Activated T-cell treated with anti-CD3 and anti-CD28 coated beads, Interleukin-2, amount 50 U/mL, for 4 hours (primary cell): ENCODE measurements at regions not wholly inside any gene's neighbourhood (a gene's known extent, or its start where the extent isn't known, plus 50 kb on each side); places are given as distances from the start of the nearest gene placed in this dataset.

Experiments used
- ATAC-seq, 2 donors: fragments of 200-7000 bp; cut with Tn5 transposase; one replicate each; pipeline ENCODE4 v1.10.0; 2021
- DNase-seq: peaks from one replicate; pipeline ENCODE4 v3.0.0-alpha.2; 2020
- H3K27me3 Mint-ChIP-seq: one replicate; pipeline ENCODE4 v1.8.0; 2021; ENCODE audit warnings: low read depth, mixed read lengths
- H3K36me3 Mint-ChIP-seq: one replicate; pipeline ENCODE4 v1.8.0; 2022; ENCODE audit warnings: mixed read lengths; ENCODE audit not compliant: insufficient read depth
- H3K4me1 Mint-ChIP-seq: one replicate; pipeline ENCODE4 v1.8.0; 2021; ENCODE audit warnings: low read depth, mixed read lengths
- H3K4me3 Mint-ChIP-seq: one replicate; pipeline ENCODE4 v1.8.0; 2021; ENCODE audit warnings: mild to moderate bottlenecking, moderate library complexity, mixed read lengths
- H3K9me3 Mint-ChIP-seq: one replicate; pipeline ENCODE4 v1.8.0; 2021; ENCODE audit warnings: mixed read lengths

GRCh38 chr2:16584824-16585540 lies 80.7 kb downstream of the CYRIA start:
- no peaks in the 10 kb centered on the region for H3K36me3 Mint-ChIP-seq

GRCh38 chr2:16584084-16584483 lies 81.5 kb downstream of the CYRIA start:
- Mint-ChIP-seq H3K27me3 (no peaks in the 10 kb centered on the region), H3K4me3 (no peak overlapping the region), H3K9me3 (no peaks in the 10 kb centered on the region), H3K4me1 (no peaks in the 10 kb centered on the region), H3K36me3 (no peaks in the 10 kb centered on the region)
- ATAC-seq (no peak), DNase-seq (no peak)

More at GRCh38 chr2:16584824-16585540, 80.7 kb downstream of the CYRIA start:
- DNase-seq (no peak), ATAC-seq (no peak)
- Mint-ChIP-seq H3K27me3 (no peaks in the 10 kb centered on the region), H3K4me3 (no peak overlapping the region), H3K4me1 (no peaks in the 10 kb centered on the region), H3K9me3 (no peaks in the 10 kb centered on the region)

GRCh38 chr2:16581241-16581640 lies 84.4 kb downstream of the CYRIA start:
- no peaks in the 10 kb centered on the region for H3K36me3 Mint-ChIP-seq
- ATAC-seq, result no peak
- DNase-seq, result no peak
- H3K27me3 Mint-ChIP-seq, result no peaks in the 10 kb centered on the region
- H3K4me1 Mint-ChIP-seq, result no peaks in the 10 kb centered on the region
- H3K4me3 Mint-ChIP-seq, result no peak overlapping the region
- H3K9me3 Mint-ChIP-seq, result no peaks in the 10 kb centered on the region

GRCh38 chr2:16578081-16578480 lies 87.6 kb downstream of the CYRIA start:
- Mint-ChIP-seq H3K36me3 (no peaks in the 10 kb centered on the region), H3K4me3 (no peak overlapping the region), H3K4me1 (no peaks in the 10 kb centered on the region), H3K9me3 (peaks cover 7% of the 10 kb centered on the region), H3K27me3 (peaks cover 5% of the 10 kb centered on the region)
- ATAC-seq (no peak), DNase-seq (no peak)

GRCh38 chr2:16570516-16570915 lies 95.1 kb downstream of the CYRIA start:
- no peak overlapping the region for H3K4me3 Mint-ChIP-seq
- peaks cover 5% of the 10 kb centered on the region for H3K27me3 Mint-ChIP-seq
- H3K36me3 Mint-ChIP-seq, result no peaks in the 10 kb centered on the region
- H3K4me1 Mint-ChIP-seq, result no peaks in the 10 kb centered on the region
- DNase-seq (no peak), ATAC-seq (no peak)
- peaks cover 7% of the 10 kb centered on the region for H3K9me3 Mint-ChIP-seq

- Mint-ChIP-seq H3K27me3 (peaks cover 5% of the 10 kb centered on the region), H3K36me3 (no peaks in the 10 kb centered on the region), H3K4me3 (no peak overlapping the region), H3K9me3 (peaks cover 6% of the 10 kb centered on the region), H3K4me1 (no peaks in the 10 kb centered on the region)
- ATAC-seq (no peak), DNase-seq (no peak)
Measured at GRCh38 chr2:16568998-16569784, 96.4 kb downstream of the CYRIA start.

- no peak overlapping the region for H3K4me3 Mint-ChIP-seq
- no peak for ATAC-seq
- DNase-seq, result no peak
Measured at GRCh38 chr2:16566701-16567100, 98.9 kb downstream of the CYRIA start.

GRCh38 chr2:16565481-16565880 lies 100.2 kb downstream of the CYRIA start:
- no peak for DNase-seq
- no peak for ATAC-seq
- no peaks in the 10 kb centered on the region for H3K27me3 Mint-ChIP-seq
- no peaks in the 10 kb centered on the region for H3K36me3 Mint-ChIP-seq
- no peak overlapping the region for H3K4me3 Mint-ChIP-seq
- no peaks in the 10 kb centered on the region for H3K4me1 Mint-ChIP-seq
- H3K9me3 Mint-ChIP-seq, result no peaks in the 10 kb centered on the region

More at GRCh38 chr2:16566701-16567100, 98.9 kb downstream of the CYRIA start:
- H3K27me3 Mint-ChIP-seq, result no peaks in the 10 kb centered on the region
- H3K36me3 Mint-ChIP-seq, result no peaks in the 10 kb centered on the region
- H3K4me1 Mint-ChIP-seq, result no peaks in the 10 kb centered on the region
- H3K9me3 Mint-ChIP-seq, result no peaks in the 10 kb centered on the region

- H3K9me3 Mint-ChIP-seq, result no peaks in the 10 kb centered on the region
- no peak overlapping the region for H3K4me3 Mint-ChIP-seq
- no peaks in the 10 kb centered on the region for H3K4me1 Mint-ChIP-seq
- DNase-seq (no peak), ATAC-seq (no peak)
- H3K36me3 Mint-ChIP-seq, result no peaks in the 10 kb centered on the region
- H3K27me3 Mint-ChIP-seq, result no peaks in the 10 kb centered on the region
Measured at GRCh38 chr2:16561676-16562075, 104.0 kb downstream of the CYRIA start.

GRCh38 chr2:16561251-16561650 lies 104.4 kb downstream of the CYRIA start:
- no peaks in the 10 kb centered on the region for H3K9me3 Mint-ChIP-seq
- H3K4me3 Mint-ChIP-seq, result no peak overlapping the region
- ATAC-seq, result no peak
- no peak for DNase-seq
- H3K36me3 Mint-ChIP-seq, result no peaks in the 10 kb centered on the region
- no peaks in the 10 kb centered on the region for H3K4me1 Mint-ChIP-seq
- peaks cover 4% of the 10 kb centered on the region for H3K27me3 Mint-ChIP-seq

- no peaks in the 10 kb centered on the region for H3K9me3 Mint-ChIP-seq
Measured at GRCh38 chr2:16559278-16560067, 106.2 kb downstream of the CYRIA start.

GRCh38 chr2:16554060-16554583 lies 111.5 kb downstream of the CYRIA start:
- Mint-ChIP-seq H3K27me3 (peaks cover 4% of the 10 kb centered on the region), H3K9me3 (no peaks in the 10 kb centered on the region), H3K4me3 (no peak overlapping the region), H3K36me3 (no peaks in the 10 kb centered on the region), H3K4me1 (no peaks in the 10 kb centered on the region)
- DNase-seq, result no peak
- no peak for ATAC-seq

More at GRCh38 chr2:16559278-16560067, 106.2 kb downstream of the CYRIA start:
- Mint-ChIP-seq H3K4me1 (no peaks in the 10 kb centered on the region), H3K36me3 (no peaks in the 10 kb centered on the region), H3K27me3 (peaks cover 4% of the 10 kb centered on the region), H3K4me3 (no peak overlapping the region)
- ATAC-seq (no peak), DNase-seq (no peak)

GRCh38 chr2:16553226-16553625 lies 112.4 kb downstream of the CYRIA start:
- Mint-ChIP-seq H3K4me3 (no peak overlapping the region), H3K9me3 (no peaks in the 10 kb centered on the region), H3K27me3 (peaks cover 4% of the 10 kb centered on the region), H3K4me1 (no peaks in the 10 kb centered on the region), H3K36me3 (no peaks in the 10 kb centered on the region)
- no peak for DNase-seq
- no peak for ATAC-seq

- Mint-ChIP-seq H3K4me1 (no peaks in the 10 kb centered on the region), H3K27me3 (peaks cover 4% of the 10 kb centered on the region), H3K36me3 (no peaks in the 10 kb centered on the region), H3K4me3 (no peak overlapping the region), H3K9me3 (no peaks in the 10 kb centered on the region)
- ATAC-seq (no peak), DNase-seq (no peak)
Measured at GRCh38 chr2:16552202-16552601, 113.4 kb downstream of the CYRIA start.
